Activated T-helper 1 cell treated with anti-CD3 and anti-CD28 coated beads, Interleukin-12 subunit alpha, Interleukin-12 subunit beta, Interleukin-2, Interleukin-4 antibody, amounts not matched to agents 30 ng/mL and 10 ng/mL and 1 ng/mL, durations not matched to agents 14 hours and 24 hours and 36 hours (primary cell): ENCODE measurements at regions not wholly inside any gene's neighbourhood (a gene's known extent, or its start where the extent isn't known, plus 50 kb on each side); places are given as distances from the start of the nearest gene placed in this dataset.

Experiments used
- DNase-seq: peaks from one replicate; pipeline ENCODE4 v3.0.0; 2021; ENCODE audit warnings: low spot score
- H3K27ac Mint-ChIP-seq: one replicate; pipeline ENCODE4 v1.8.0; 2021; ENCODE audit warnings: mild to moderate bottlenecking, mixed read lengths
- H3K27me3 Mint-ChIP-seq: one replicate; pipeline ENCODE4 v1.8.0; 2022; ENCODE audit warnings: mild to moderate bottlenecking, moderate library complexity, mixed read lengths; ENCODE audit not compliant: insufficient read depth
- H3K36me3 Mint-ChIP-seq: one replicate; pipeline ENCODE4 v1.8.0; 2021; ENCODE audit warnings: low read depth, mixed read lengths
- H3K4me1 Mint-ChIP-seq: one replicate; pipeline ENCODE4 v1.8.0; 2021; ENCODE audit warnings: low read depth, mixed read lengths
- H3K4me3 Mint-ChIP-seq: one replicate; pipeline ENCODE4 v1.8.0; 2021; ENCODE audit warnings: mild to moderate bottlenecking, moderate library complexity, mixed read lengths
- H3K9me3 Mint-ChIP-seq: one replicate; pipeline ENCODE4 v1.8.0; 2021; ENCODE audit warnings: mixed read lengths
- intact Hi-C: fragments of 100-400 bp; cut with micrococcal nuclease; formaldehyde crosslinking; loops from one replicate; pipeline ENCODE4 v1.15.1; 2024

DNA sequence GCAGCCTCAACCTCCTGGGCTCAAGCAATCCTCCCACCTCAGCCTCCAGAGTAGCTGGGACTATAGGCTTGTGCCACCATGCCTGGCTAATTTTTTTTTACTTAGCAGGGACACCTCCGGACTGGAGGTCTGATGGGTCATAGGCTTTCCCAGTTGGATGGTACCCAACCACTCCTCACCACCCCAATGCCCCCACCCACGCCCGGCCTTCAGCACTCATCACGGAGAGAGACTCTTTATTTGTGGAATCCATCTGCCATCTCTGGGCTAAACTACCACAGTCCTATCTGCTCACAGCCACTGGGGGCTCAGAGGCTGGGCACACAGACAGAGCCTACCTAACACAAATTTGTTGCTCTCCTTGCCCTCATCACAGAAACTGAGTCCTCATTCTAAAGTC lies 58.3 kb upstream of the STXBP1 start:
- Mint-ChIP-seq H3K36me3 (peaks cover 7% of the 10 kb centered on the region), H3K27me3 (no peaks in the 10 kb centered on the region), H3K4me3 (no peak overlapping the region), H3K9me3 (no peaks in the 10 kb centered on the region), H3K27ac (no peak overlapping the region), H3K4me1 (peaks cover 46% of the 10 kb centered on the region)
- intact Hi-C loops, result no loop called here
- no peak for DNase-seq

DNA sequence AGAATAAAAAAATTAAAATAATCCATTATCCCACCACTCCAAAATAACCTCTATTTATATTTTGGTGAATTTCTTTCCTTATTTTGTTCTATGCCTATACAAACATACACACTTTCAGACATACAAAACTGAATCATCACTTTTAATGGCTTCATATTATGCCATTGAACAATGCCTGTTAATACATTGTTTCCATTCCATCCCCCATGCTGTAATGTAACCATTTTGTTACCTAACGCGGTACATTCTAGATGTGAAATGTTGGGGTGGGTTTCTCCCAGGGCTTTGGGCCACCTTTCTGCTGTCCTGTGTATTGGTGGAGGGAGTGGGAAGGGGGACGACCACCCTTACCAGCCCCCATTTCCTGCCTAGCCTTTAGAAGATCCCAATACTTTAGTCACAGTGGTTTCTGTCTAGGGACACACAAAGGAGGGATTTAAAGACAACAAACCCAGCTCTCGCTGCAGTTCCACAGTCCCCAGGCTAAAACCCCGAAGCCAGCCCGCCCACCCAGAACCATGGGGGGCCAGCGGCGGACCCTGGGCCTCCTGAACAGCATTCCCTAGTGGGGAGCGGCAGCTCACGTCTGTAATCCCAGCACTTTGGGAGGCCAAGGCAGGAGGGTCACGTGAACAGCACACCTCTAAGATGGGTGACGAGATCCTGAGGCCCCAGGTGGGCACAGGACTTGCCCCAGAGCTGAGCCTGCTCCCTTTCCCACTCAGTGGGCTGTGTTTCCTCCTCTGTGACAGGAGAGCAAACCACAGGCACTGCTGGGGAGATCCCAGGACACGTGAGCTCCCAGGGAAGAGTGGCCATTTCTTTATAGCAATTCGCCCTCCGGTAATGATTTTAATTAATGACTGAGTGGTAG lies 56.9 kb upstream of the STXBP1 start:
- Mint-ChIP-seq H3K9me3 (no peaks in the 10 kb centered on the region), H3K27me3 (no peaks in the 10 kb centered on the region), H3K36me3 (peaks cover 3% of the 10 kb centered on the region), H3K4me1 (peaks cover 51% of the 10 kb centered on the region), H3K27ac (peak overlapping the region; percentile 85), H3K4me3 (peak overlapping the region; percentile 41)
- DNase-seq, result no peak
- intact Hi-C loops, result no loop called here

DNA sequence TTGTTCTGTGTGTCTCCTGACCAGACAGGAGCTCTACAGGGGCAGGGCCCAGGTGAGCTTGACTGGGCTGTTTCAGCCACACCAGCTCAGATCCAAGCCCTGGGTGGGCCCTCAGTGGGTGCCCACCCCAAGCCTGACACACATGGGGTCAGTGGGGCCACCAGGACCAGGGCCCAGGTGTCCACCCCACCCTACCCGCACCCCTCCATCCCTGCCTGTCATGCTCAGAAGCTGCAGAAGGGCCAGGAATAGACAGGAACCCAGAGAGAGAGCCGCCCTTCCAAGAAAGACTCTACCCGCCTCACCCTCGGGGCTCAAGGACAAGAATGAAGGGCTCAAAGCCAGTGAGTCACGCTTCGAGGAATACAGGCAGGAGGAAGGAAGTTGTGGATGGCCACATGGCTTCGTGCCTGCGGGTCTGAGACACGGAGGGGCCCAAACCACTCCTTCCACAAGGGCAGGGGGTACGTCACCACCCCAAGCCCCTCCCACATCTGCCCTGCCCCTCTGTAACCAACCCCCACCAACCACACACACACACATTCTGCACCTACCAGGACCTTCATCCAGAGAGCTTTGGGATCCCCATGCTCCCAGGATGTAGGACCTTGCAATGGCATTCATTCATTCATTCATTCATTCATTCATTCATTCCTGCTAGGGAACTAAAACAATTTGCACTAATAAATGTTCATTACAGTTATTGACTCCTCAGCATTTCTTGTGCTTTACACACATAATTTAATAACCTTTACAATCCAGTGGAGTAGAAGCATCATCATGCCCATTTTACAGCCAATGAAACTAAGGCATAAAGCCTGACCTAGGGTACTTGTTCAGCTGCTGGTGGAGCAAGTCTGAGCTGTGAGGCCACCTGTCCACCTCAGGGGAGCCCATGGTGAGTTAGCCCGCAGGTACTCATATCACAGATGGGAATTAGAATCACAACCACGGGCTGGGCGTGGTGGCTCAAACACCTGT lies 55.9 kb upstream of the STXBP1 start:
- Mint-ChIP-seq H3K36me3 (peaks cover 8% of the 10 kb centered on the region), H3K4me3 (peak overlapping the region; percentile 41), H3K9me3 (no peaks in the 10 kb centered on the region), H3K4me1 (peaks cover 60% of the 10 kb centered on the region), H3K27ac (peak overlapping the region; percentile 85), H3K27me3 (no peaks in the 10 kb centered on the region)
- DNase-seq, result peak; percentile 65
- intact Hi-C loops, result loop anchor here (1.0 kb wide), 1 partner anchor 12 kb away; no protein-coding TSS in a partner anchor

DNA sequence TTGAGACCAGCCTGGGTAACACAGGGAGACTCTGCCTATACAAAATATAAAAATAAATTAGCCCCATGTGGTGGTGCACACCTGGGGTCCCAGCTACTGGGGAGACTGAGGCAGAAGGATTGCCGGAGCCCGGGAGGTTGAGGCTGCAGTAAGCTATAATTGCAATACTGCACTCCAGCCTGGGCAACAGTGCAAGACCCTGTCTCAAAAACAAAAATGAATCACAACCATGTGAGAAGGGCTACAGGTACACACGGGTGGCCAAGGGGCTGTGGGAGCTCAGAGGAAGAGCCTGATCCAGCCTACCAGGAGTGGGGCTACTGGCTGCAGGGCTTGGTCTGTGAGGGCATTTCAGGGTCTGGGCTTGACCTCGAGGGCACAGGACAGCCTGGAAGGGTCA lies 55.2 kb upstream of the STXBP1 start:
- H3K4me3 Mint-ChIP-seq, result peak overlapping the region; percentile 41
- H3K9me3 Mint-ChIP-seq, result no peaks in the 10 kb centered on the region
- peaks cover 14% of the 10 kb centered on the region for H3K36me3 Mint-ChIP-seq
- intact Hi-C loops, result loop anchor here (1.0 kb wide), 1 partner anchor 11 kb away; no protein-coding TSS in a partner anchor
- no peaks in the 10 kb centered on the region for H3K27me3 Mint-ChIP-seq
- no peak for DNase-seq
- H3K4me1 Mint-ChIP-seq, result peaks cover 67% of the 10 kb centered on the region
- H3K27ac Mint-ChIP-seq, result peak overlapping the region; percentile 85

DNA sequence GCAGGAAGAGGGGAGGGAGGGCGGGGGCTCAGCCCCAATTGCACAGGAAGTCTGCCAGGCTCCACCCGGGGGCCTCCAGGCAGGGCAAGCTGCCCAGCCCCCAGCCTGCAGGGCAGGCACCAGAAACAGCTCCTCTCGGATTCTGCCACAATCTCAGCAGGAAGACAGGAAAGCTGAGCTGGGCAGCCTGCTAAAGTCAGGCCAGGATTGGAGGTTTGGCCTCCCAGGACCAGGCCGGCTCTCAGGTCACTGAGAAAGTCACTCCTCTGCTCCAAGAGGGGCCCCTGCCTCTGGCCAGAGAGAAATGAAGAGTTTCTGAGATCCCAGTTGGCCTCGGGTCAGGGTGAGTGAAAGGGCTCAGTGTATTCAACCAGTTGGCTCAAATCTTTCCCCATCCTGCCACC lies 54.6 kb upstream of the STXBP1 start:
- DNase-seq, result no peak
- no peaks in the 10 kb centered on the region for H3K9me3 Mint-ChIP-seq
- H3K27ac Mint-ChIP-seq, result peak overlapping the region; percentile 23
- H3K36me3 Mint-ChIP-seq, result peaks cover 15% of the 10 kb centered on the region
- H3K4me1 Mint-ChIP-seq, result peaks cover 71% of the 10 kb centered on the region
- no peaks in the 10 kb centered on the region for H3K27me3 Mint-ChIP-seq
- H3K4me3 Mint-ChIP-seq, result no peak overlapping the region
- intact Hi-C loops, result no loop called here

DNA sequence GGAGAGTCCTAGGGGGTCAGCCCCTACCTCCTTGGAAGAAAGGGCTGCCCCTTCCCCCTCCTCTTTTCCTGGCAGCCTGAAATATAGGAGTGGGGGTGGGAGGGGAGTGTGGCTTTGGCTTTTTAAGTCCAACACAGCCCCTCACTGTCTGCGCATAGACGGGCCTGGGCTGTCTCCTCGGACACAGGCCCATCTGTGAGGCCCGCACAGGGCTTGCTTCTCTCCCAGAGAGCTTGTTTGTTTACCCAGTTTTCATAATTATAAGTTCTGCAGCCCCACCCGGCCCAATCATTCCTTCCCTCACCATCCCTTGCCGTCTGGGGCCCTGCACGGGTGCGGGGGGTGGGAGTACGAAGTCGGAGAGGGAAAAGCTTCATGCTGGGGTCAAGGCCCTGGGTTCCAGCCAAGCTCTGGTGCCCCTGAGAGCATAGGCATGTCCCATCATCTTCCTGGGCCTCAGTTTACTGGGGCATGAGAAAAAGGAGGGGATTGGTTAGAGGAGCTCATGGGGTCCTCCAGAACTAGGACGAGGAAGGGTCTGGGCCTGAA lies 54.0 kb upstream of the STXBP1 start:
- H3K27ac Mint-ChIP-seq, result peak overlapping the region; percentile 55
- H3K27me3 Mint-ChIP-seq, result no peaks in the 10 kb centered on the region
- no peak for DNase-seq
- no peaks in the 10 kb centered on the region for H3K9me3 Mint-ChIP-seq
- H3K36me3 Mint-ChIP-seq, result peaks cover 19% of the 10 kb centered on the region
- no peak overlapping the region for H3K4me3 Mint-ChIP-seq
- intact Hi-C loops, result no loop called here
- H3K4me1 Mint-ChIP-seq, result peaks cover 75% of the 10 kb centered on the region

DNA sequence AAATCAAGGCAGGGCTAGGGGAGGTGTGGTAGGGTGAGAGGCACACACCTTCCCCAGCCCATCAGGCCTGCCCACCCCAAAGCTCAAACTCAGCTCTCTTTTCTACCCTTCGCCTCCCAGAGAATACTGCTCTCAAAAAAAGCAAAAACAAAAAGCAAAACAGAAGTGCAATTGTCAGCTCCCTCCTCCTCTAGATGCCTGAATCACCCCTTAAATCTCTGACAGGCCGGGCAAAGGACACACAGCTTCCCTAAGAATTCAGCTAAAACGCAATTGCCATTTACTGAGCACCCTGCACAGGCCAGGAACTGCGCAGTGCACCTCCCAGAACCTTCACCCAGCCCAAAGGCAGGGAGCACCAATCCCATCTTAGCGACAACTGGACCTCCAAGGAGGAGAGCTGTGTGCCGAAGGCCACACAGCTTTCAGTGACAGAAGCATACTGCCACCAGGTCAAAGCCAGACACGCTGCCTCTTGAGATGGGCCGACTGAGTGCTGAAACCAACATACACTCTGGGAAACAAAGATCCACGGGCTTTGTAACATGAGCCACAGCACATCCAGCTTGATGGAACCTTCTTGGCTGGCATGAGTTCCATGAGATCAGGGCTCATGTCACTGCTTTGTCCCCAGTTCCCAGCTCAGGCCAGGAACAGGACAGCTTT lies 53.4 kb upstream of the STXBP1 start:
- intact Hi-C loops, result no loop called here
- Mint-ChIP-seq H3K4me3 (no peak overlapping the region), H3K27me3 (no peaks in the 10 kb centered on the region), H3K36me3 (peaks cover 19% of the 10 kb centered on the region), H3K4me1 (peaks cover 77% of the 10 kb centered on the region), H3K27ac (peak overlapping the region; percentile 50), H3K9me3 (no peaks in the 10 kb centered on the region)
- no peak for DNase-seq

DNA sequence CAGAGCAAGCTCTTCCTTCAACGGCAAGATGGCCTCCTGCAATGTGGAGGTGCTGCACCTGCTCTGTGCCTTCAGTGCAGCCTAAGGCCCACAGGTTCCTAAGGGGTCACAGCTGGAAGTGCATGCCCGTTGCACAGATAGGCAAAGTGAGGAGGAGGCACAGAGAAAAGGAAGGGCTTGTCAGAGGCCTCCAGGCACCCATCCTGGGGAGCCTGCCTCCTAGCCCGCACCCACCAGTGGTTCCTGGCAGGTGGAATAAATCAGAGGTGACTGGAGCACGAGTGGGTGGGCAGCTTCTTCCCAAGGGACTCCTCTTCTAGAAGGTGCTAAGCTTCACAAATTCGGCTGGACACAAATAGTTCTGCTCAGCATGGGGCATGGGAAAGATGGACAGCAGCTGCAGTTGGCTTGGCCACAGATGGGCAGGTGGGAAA lies 52.8 kb upstream of the STXBP1 start:
- no peak overlapping the region for H3K27ac Mint-ChIP-seq
- no peak for DNase-seq
- H3K4me3 Mint-ChIP-seq, result no peak overlapping the region
- intact Hi-C loops, result no loop called here
- no peaks in the 10 kb centered on the region for H3K27me3 Mint-ChIP-seq
- H3K9me3 Mint-ChIP-seq, result no peaks in the 10 kb centered on the region
- H3K36me3 Mint-ChIP-seq, result peaks cover 19% of the 10 kb centered on the region
- peaks cover 72% of the 10 kb centered on the region for H3K4me1 Mint-ChIP-seq

DNA sequence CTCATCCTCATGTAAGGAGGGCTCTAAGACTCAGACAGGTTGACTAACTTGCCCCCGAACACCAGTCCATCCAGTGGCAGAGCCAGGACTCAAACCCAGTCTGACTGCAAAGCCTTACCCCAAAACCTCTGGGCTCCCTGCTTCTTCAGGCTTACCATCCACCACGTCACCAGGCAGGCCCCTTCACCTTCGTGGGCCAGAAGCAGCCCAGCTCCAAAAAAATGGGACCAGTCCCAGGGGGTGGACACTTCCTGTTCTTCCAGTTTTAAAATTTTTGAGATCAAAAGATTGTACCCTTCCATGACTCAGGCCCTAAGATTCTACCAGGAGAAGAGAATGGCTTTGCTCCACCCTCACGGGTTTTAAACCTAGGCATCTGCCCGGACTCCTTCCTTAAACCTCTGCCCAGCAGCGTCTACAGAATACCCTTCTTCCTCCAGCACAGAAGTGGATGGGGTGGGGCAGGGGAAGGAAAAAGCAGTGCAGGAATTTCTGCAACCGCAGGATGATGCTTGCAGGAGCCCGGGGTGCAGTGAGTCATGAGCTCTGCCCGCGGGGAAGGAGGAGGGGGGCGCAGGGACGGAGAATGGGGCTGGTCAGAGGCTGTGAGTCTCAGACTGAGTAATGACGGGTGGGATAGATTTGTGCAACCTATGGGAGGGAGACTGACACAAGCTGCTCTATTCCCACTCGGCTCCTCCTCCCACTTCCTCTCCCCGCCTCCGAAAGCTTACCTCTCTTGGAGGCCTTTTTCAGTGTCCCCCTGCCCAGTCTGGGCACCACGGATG lies 50.4 kb upstream of the STXBP1 start:
- Mint-ChIP-seq H3K27ac (peak overlapping the region; percentile 67), H3K4me1 (peaks cover 53% of the 10 kb centered on the region), H3K9me3 (no peaks in the 10 kb centered on the region), H3K36me3 (peaks cover 16% of the 10 kb centered on the region), H3K27me3 (no peaks in the 10 kb centered on the region), H3K4me3 (peak overlapping the region; percentile 28)
- intact Hi-C loops, result no loop called here
- DNase-seq, result no peak
